ENCODE measurements at regions not wholly inside any gene's neighbourhood (a gene's known extent, or its start where the extent isn't known, plus 50 kb on each side); places are given as distances from the start of the nearest gene placed in this dataset.

- TF ChIP-seq ZBTB21 (tag by site-specific recombination; IDR thresholded peaks at IDR 0.05) (no peak), ZNF362 (tag by site-specific recombination; IDR thresholded peaks at IDR 0.05) (no peak), CTCF (tag by site-specific recombination; IDR thresholded peaks at IDR 0.05) (no peak), PBX3 (CRISPR knock-in tag; IDR thresholded peaks at IDR 0.05) (no peak), ZBTB17 (tag by site-specific recombination; IDR thresholded peaks at IDR 0.05) (no peak), PATZ1 (tag by site-specific recombination; IDR thresholded peaks at IDR 0.05) (no peak), YY1 (tag by site-specific recombination; IDR thresholded peaks at IDR 0.05) (no peak)
Measured at GRCh38 chr1:34617321-34618118, 137.3 kb upstream of the GJB5 start.
